ENCODE measurements at regions not wholly inside any gene's neighbourhood (a gene's known extent, or its start where the extent isn't known, plus 50 kb on each side); places are given as distances from the start of the nearest gene placed in this dataset.

DNA sequence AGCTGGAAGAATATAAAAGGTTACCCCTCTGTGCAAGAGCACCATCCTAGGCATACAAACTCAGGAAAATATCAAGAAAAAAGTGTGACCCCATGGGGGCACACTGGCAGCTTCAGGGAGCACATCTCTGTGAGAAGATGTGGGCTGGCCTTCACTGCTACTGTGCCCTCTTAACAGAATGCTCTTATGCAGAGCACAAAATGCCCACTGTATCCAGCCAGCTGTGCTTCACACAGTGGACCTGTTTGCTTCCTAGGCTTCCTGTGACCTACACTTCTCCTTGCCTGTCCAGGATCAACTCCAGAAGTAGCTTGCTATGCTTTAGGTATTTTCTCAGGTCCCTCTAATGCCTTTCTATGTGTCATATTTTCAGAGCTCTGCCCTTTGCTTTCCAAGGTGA, 380.2 kb upstream of the MMS22L start:
- no peak for TF ChIP-seq EZH2 (IDR thresholded peaks at IDR 0.05; ENCODE audit: borderline replicate concordance, insufficient read depth, low read depth, low read length, poor library complexity, severe bottlenecking)
- TF ChIP-seq, protein P1, sequence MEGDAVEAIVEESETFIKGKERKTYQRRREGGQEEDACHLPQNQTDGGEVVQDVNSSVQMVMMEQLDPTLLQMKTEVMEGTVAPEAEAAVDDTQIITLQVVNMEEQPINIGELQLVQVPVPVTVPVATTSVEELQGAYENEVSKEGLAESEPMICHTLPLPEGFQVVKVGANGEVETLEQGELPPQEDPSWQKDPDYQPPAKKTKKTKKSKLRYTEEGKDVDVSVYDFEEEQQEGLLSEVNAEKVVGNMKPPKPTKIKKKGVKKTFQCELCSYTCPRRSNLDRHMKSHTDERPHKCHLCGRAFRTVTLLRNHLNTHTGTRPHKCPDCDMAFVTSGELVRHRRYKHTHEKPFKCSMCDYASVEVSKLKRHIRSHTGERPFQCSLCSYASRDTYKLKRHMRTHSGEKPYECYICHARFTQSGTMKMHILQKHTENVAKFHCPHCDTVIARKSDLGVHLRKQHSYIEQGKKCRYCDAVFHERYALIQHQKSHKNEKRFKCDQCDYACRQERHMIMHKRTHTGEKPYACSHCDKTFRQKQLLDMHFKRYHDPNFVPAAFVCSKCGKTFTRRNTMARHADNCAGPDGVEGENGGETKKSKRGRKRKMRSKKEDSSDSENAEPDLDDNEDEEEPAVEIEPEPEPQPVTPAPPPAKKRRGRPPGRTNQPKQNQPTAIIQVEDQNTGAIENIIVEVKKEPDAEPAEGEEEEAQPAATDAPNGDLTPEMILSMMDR (IDR thresholded peaks at IDR 0.05), result no peak

Data from B cell (primary cell).